ENCODE measurements at regions not wholly inside any gene's neighbourhood (a gene's known extent, or its start where the extent isn't known, plus 50 kb on each side); places are given as distances from the start of the nearest gene placed in this dataset.
"Not testable (repeated sequence)": the region's sequence is repeated elsewhere in the genome, so short reads cannot be mapped to it uniquely, and the experiment has no call there.

- not testable (repeated sequence) for DNase-seq (ENCODE audit: low read depth)
These were observed 97.3 kb upstream of the GALNT15 start for GRCh38 chr3:16077146-16077545.

GRCh38 chr3:16077681-16078080 lies 96.8 kb upstream of the GALNT15 start:
- DNase-seq (ENCODE audit: low read depth) = not testable (repeated sequence)

GRCh38 chr3:16079519-16079918 lies 95.0 kb upstream of the GALNT15 start:
- DNase-seq (ENCODE audit: low read depth) = no peak

- no peak for DNase-seq (ENCODE audit: low read depth)
These were observed 92.8 kb upstream of the GALNT15 start for GRCh38 chr3:16081661-16082060.

- no peak for DNase-seq (ENCODE audit: low read depth)
These were observed 89.6 kb upstream of the GALNT15 start for GRCh38 chr3:16084887-16085286.

GRCh38 chr3:16085410-16085809 lies 89.1 kb upstream of the GALNT15 start:
- no peak for DNase-seq (ENCODE audit: low read depth)

GRCh38 chr3:16085884-16086608 lies 88.4 kb upstream of the GALNT15 start:
- no peak for DNase-seq (ENCODE audit: low read depth)

GRCh38 chr3:16086690-16087089 lies 87.8 kb upstream of the GALNT15 start:
- DNase-seq (ENCODE audit: low read depth) = no peak

- no peak for DNase-seq (ENCODE audit: low read depth)
These were observed 86.0 kb upstream of the GALNT15 start for GRCh38 chr3:16088496-16088895.

- DNase-seq (ENCODE audit: low read depth) = no peak
These were observed 85.0 kb upstream of the GALNT15 start for GRCh38 chr3:16089521-16089920.

- DNase-seq (ENCODE audit: low read depth) = no peak
These were observed 84.5 kb upstream of the GALNT15 start for GRCh38 chr3:16090024-16090423.

GRCh38 chr3:16090706-16091105 lies 83.8 kb upstream of the GALNT15 start:
- DNase-seq (ENCODE audit: low read depth) = no peak

GRCh38 chr3:16092923-16093322 lies 81.6 kb upstream of the GALNT15 start:
- DNase-seq (ENCODE audit: low read depth) = no peak

GRCh38 chr3:16101295-16102186 lies 72.9 kb upstream of the GALNT15 start:
- DNase-seq (ENCODE audit: low read depth) = peak; percentile 6

- no peak for DNase-seq (ENCODE audit: low read depth)
These were observed 72.3 kb upstream of the GALNT15 start for GRCh38 chr3:16102187-16102561.

GRCh38 chr3:16102905-16103364 lies 71.5 kb upstream of the GALNT15 start:
- DNase-seq (ENCODE audit: low read depth) = no peak

GRCh38 chr3:16103472-16103871 lies 71.0 kb upstream of the GALNT15 start:
- no peak for DNase-seq (ENCODE audit: low read depth)

GRCh38 chr3:16104156-16104555 lies 70.3 kb upstream of the GALNT15 start:
- DNase-seq (ENCODE audit: low read depth) = no peak

GRCh38 chr3:16106050-16106449 lies 68.4 kb upstream of the GALNT15 start:
- DNase-seq (ENCODE audit: low read depth) = no peak

- DNase-seq (ENCODE audit: low read depth) = no peak
These were observed 66.1 kb upstream of the GALNT15 start for GRCh38 chr3:16108424-16108823.

GRCh38 chr3:16109929-16110328 lies 64.6 kb upstream of the GALNT15 start:
- no peak for DNase-seq (ENCODE audit: low read depth)

GRCh38 chr3:16112910-16113504 lies 61.5 kb upstream of the GALNT15 start:
- DNase-seq (ENCODE audit: low read depth) = no peak

GRCh38 chr3:16113704-16114103 lies 60.8 kb upstream of the GALNT15 start:
- DNase-seq (ENCODE audit: low read depth) = no peak
